GM23338 (cell line): ENCODE measurements at regions not wholly inside any gene's neighbourhood (a gene's known extent, or its start where the extent isn't known, plus 50 kb on each side); places are given as distances from the start of the nearest gene placed in this dataset.

ENCODE experiments used
- CTCF ChIP-seq, 2 experiments: fragments of 200-600 bp in 1 of 2; sonication (generic) in 1 of 2; conservative IDR thresholded peaks; 2 replicates each; pipeline versions ENCODE4 v1.5.1 to v1.6.1; 2016 to 2017; ENCODE audit warnings: antibody characterized with exemption in 2 of 2, low read depth in 2 of 2, mild to moderate bottlenecking in 2 of 2, moderate library complexity in 1 of 2
- POLR2AphosphoS5 ChIP-seq: IDR thresholded peaks from 2 replicates; pipeline ENCODE4 v1.6.1; 2016; ENCODE audit warnings: antibody characterized with exemption, low read depth

GRCh38 chr18:61080954-61081528 is 252.2 kb upstream of the CDH20 start:
- no peak for TF ChIP-seq CTCF (conservative IDR thresholded peaks at IDR 0.05; ENCODE audit: low read depth in 2 of 2)
- TF ChIP-seq POLR2AphosphoS5: no peak
